Activated CD8-positive, alpha-beta memory T cell treated with anti-CD3 and anti-CD28 coated beads for 4 hours (primary cell): ENCODE measurements at regions not wholly inside any gene's neighbourhood (a gene's known extent, or its start where the extent isn't known, plus 50 kb on each side); places are given as distances from the start of the nearest gene placed in this dataset.
"Not testable (repeated sequence)": the region's sequence is repeated elsewhere in the genome, so short reads cannot be mapped to it uniquely, and the experiment has no call there.

Experiments used
- DNase-seq, 2 donors: peaks; one replicate each; pipeline ENCODE4 v3.0.0-alpha.2; 2020; ENCODE audit warnings: low read depth in 2 of 2

DNA sequence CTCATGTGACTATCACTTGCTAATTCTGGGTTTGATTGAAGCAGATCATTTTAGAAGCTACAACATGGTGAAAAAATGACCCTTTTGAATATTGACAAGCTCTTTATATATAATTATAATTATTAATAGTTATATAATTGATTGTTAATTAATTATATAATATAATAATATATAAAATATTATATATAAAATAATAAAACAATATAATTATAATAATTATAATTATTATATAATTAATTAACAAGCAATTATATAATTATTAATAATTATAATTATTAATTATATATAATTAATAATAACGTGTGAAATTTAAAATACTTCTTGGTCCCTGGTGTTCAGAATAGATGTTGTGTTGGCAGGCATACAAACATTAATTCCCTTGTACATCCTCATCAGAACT, 404.1 kb upstream of the CDH19 start:
- DNase-seq = no peak

DNA sequence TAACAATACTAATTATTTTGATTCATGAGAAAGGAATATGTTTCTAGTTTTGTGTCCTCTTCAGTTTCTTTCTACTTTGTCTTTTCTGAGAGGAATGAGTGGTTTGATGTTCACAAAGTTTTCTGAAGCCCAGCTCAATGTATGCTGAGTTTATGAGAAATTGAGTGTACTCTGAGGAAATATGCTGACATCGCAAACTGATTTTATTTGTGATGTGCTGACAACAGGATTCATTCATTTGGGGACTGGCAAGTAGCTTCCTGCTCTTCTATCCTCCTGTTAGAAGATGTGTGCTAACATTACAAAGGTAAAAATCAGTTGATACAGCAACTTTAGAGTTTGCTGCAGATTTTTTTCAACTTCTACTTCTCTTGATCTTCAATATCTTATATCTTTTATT, 403.2 kb upstream of the CDH19 start:
- no peak for DNase-seq

DNA sequence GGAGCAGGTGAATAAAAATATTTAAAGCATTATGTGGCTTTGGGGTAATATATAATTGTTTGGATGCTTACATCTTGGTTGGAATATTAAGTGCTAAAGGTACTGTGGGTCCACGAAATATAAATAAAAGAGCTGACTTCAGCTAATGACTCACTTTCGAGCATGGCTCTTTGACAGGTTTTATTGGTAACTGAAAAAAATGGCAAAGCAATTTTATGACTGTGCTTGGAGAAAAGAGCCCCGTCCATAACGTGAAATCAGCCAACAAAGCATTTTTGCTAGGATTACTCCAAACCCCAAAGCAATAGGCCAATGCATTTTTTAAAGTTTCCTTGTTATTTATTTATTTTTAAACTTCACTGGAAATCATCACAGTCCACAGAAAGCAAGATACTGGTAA, 397.2 kb upstream of the CDH19 start:
- no peak for DNase-seq

DNA sequence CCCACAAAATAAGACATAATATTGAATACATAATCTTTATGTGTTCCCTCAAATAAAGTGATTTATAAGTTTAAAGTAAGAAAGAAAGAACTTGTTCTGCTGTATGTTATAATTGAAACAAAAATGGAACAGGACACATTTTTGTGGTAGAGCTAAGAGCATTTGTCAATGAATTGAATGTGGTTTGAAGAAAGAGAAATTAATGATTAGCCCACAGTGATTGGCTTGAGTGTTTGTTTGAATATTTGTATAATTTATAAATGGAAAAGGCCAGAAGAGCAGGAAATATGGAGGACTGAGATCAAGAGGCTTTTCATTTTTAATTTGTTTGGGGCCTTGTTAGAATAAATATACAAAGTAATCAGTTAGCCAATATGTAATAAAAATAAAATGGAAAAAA, 395.1 kb upstream of the CDH19 start:
- no peak for DNase-seq

DNA sequence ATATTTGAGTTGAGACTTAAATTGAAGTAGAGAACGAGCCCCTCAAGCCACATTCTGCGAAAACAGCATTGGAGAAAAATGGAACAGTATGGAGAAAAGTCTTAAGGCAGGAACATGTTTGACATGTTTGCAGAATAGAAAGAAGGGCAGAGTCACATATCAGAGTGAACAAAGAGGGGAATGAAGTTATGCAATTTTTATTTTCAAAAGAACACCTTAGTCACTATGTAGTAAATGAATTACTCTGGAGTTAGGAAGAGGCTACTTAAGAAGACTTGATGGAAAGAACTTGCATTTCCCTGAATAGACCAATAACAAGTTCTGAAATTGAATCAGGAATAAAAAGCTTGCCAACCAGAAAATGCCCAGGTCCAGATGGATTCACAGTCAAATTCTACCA, 391.4 kb upstream of the CDH19 start:
- DNase-seq = no peak

DNA sequence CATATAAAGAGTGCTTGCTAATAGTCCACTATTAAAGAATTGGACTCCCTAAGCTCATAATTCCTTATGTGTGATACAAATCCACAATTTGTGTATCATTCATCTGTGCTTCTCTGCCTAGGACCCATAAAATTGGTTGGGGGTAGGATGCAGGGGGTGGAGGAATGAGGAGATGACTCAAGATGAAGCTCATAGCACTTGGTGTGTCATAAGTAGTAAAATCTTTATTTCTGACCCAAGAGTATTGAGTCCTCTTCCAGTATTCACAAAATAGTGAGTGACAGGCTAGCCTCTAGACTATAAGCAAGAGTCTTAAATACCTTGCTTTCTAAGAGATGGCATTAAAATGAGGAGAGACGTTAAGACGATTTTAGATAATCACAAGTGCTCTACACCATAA, 390.9 kb upstream of the CDH19 start:
- no peak for DNase-seq

DNA sequence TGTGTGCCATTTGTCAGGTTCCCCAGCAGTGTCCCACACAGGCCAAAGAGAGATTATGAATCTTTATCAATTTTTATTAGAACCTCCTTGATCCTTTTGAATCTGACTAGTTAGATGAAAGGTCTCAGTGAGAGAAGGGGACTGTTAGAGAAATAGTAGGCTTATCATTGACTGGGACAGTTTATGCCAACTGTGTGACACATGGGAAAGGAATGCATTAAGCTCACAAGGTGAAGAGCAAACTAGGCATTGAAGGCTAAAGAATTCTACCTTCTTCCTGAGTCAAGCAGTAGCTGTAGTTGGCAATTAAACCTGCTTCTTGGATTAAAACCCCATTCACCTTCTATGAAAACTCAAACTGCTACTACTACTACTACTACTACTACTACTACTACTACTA, 389.6 kb upstream of the CDH19 start:
- no peak for DNase-seq

DNA sequence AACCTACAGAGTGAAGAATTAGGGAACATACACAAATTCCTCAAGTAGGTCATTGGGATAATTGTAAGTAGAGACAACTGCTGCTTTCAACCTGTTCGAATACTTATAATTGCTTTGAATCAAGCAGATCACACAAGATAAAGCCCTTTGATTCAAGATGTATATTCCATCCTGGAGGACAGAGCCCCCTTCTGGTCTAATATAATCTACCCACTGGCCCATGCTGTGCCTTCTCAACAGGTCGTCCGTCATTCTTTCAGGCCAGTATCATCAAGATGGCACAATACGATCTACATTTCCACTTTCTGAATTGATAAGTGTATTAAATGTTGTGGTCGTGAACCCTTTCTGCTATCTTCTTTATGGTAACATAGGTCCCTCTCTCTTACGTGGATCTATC, 387.0 kb upstream of the CDH19 start:
- no peak for DNase-seq

DNA sequence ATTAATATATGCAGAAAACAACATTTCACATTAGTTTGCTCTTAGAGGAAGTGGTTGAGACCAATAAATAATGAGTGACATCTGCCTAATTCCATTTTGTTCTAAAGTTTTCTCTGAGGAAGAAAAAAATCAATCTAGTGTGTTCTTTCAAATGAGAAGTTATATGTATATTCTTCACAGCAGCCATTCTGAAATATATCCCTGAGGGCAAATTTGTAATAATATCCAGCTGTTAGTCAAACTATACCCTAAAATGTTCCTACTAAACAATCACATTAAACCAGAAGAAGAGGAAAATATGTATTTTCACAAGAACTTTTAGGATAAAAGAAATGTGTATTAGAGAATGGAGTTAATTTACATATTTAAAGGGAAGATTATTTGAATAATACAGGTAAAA, 375.1 kb upstream of the CDH19 start:
- no peak for DNase-seq

DNA sequence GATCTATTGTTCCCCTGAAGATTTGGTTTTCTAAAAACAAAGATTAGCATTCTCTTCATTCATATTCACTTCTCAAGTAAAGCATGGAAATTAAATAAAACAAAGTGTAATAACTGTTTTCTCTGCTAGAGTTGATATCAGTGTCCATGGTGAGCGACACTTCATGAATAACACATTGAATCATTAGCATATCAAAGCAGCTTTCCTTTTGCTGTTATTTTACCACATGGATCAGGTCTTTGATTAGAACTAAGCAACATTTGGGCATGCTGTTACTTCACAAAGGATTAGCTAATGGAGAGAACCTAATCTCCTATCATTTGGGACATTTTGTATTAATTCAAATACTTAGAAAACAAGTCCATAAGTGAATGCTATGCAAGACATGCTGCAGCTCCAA, 368.8 kb upstream of the CDH19 start:
- no peak for DNase-seq

DNA sequence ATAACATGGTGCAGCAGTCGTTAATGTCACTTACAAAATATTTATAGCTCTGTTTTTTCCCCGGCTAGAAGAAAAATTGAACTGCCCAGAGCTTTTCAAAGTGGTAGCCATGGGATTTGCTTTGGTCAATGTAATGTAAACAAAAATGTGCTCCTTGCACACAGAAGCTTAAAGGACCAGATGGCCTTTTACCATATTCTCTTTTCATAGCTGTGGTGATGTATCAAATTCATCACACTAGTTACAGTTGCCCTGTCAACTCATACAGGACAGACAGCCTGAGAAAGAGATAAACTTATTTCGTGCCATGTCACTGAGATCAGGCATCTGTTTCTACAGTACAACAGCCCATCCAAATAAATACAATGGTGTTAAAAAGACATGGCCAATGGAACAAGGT, 368.1 kb upstream of the CDH19 start:
- DNase-seq = no peak

DNA sequence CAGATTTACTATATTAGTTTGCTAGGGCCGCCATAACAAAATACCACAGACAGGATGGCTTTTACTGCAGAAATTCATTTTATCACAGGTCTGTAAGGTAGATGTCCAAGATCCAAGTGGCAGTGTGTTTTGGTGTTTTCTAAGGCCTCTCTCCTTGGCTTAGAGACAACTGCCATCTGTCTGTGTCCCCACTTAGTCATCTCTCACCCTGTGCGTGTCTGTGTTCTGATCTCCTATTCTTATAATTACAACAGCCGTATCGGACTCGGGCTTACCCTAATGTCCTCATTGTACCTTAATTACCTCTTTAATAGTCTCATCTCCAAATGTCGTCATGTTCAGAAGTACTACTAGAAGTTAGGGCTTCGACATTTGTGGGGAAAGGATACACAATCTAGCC, 362.3 kb upstream of the CDH19 start:
- DNase-seq = no peak

DNA sequence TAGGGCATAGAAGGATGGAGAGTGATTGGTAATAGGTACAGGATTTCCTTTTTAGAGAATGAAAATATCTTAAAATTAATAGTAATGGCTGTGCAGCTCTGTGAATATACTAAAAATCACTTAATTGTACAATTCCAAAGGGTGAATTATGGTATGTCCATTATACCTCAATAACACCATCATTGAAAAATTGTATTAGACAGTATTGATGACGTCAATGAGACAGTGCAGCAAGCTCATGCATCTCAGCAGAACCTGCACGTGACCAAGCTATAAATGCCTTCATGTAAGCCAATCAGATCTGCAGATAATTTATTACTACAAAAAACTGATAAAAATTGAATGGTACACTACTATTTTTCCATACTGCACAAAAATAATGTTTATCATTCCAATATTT, 354.4 kb upstream of the CDH19 start:
- no peak for DNase-seq

DNA sequence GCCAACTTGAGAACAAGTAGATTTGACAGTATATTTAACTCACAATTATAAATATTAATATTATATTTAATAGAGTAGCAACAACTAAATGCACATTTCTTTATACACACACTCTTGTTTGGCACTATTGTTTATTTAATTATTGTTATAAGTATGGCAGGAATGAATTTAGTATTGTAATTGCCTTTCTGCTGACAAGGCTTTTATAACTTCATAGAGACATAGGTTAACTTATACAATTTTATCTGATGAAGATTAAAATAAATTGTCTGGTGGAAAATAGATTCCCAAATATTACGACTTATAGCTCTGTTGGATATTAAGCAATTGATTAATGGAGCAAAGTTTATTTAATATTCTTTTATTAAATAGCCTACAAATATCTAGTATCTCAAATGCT, 347.9 kb upstream of the CDH19 start:
- no peak for DNase-seq

DNA sequence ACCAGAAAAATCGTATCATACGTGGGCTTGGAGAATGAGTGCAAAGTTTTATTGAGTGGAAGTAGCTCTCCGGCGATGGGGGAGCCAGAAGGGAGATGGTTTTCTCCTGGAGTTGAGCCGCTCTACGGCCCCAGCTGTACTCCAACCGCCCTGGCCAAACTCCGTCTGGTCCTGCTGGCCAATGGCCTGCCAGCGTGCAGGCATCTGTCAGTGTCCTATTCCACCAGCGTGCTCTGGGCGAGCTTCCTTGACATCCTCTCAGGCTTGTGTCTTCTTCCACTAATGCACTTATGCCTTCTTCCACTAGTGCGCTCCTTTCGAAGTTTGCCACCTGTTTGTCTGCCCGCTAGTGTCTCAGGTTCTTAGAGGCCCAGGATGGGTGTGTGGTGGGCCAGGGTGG, 345.5 kb upstream of the CDH19 start:
- no peak for DNase-seq

DNA sequence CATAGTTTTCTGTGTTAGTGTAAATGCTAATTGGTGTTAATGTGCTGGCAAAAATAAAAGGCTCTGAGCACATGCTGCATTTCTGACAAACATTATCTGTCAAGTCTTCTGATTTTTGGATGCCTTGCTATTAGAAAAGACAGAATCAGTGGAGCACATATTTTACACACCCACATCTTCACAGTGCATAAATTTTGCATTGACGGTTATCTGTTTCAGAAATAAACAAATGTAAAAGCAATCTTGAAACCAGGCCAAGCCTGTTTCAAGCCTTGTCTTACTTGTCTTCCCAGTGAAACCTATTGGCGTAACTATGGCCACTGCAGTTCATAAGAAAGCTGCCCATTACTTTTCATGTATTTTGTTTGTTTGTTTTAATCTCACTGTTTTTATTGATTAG, 333.7 kb upstream of the CDH19 start:
- DNase-seq = no peak

DNA sequence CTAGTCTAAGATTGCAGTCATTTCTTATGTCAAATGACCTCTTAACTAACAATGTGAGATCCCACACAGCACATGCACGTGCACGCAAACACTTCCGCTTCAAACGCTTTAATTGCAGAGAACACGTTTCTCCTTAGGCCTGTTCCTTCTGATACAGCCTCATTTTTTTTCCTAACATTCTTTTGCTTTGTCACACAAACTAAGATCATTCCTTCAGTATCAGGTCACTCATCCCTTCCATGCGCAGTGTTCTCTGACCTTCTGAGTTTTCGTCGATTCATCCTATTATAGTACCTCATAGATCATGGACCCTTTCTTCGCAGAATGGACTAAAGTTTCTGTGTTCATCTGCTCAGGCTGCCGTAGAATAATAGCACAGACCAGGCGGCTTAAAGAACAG, 327.1 kb upstream of the CDH19 start:
- DNase-seq = no peak

DNA sequence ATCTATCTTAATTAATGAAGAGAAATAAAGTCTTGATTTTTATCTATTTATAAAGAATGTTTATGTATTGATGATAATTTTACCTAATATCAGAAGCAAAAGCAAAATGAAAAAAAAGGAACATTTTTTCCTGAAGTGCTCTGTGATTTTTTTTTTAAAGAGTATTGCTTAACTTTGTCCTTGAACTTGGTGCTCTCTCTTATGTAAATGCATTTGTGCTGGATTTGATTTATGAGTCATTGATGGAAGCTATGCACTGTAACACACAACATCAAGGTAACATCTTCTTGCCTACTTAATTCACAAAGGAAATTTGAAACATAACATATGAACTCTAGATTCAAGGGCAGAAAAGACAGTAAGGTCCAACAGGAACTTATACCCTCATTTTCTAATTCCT, 312.9 kb upstream of the CDH19 start:
- DNase-seq = no peak

DNA sequence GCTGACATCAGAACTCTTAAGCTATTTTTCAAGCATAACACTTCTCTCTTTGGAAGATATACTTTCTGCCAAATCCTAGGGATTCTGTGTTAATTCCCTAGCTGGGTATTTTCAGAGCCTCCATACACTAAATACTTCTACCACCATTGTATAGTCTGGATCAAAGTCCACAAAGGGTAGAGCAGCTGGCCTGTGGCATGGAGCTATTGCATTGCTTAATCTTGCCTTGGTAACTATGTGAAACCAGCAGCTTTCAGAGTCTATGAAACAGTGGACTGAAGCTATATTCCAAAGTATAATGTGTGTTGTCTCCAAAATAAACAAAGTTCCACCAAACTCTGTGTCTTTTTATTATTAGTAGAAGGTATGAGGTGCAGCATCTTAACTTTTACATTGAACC, 296.9 kb upstream of the CDH19 start:
- DNase-seq = no peak

DNA sequence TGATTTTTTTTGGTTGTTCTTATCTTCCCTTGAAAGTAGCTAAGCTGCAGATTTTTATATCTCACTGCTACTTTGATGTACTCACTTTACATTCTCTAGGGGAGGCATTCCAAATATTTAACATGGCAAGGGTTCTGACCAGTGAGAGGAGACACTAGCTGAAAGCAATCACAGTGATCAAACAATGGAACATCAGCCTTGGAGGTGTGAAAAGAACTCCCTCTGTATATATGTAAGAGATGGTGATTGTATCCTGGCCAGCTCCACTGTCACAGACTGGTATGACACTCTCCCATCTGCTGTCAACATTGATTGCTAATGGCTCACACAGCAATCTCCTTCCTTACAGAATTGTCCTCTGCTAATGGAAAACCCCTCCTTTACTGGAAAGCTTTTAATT, 291.7 kb upstream of the CDH19 start:
- no peak for DNase-seq

DNA sequence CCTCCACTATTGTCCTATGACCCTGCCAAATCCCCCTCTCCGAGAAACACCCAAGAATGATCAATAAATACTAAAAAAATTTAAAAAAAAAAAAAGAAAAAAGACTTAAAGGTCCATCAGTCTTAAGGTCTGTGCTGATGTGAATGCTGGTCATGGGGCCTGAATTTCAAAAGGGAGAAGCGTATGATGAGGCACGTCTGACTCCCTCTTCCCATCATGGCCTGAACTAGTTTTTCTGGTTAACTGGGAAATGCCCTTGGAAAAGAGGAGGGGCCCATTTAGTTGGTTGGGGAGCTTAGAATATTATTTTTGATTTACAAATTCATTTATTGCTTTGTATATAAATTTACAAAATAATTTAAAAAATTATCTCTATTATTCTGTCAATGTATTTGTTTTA, 291.0 kb upstream of the CDH19 start:
- no peak for DNase-seq

DNA sequence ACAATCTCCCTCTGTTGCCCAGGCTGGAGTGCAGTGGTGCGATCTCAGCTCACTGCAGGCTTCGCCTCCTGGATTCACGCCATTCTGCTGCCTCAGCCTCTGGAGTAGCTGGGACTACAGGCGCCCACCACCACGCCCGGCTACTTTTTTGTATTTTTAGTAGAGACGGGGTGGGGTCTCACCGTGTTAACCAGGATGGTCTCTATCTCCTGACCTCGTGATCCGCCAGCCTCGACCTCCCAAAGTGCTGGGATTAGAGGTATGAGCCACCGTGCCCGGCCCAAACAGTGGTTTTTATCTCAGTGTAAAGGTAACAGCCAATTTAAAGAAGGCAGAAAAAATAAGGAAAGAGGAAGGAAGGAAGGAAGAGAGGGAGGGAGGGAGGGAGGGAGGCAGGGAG, 288.5 kb upstream of the CDH19 start:
- DNase-seq = not testable (repeated sequence)

DNA sequence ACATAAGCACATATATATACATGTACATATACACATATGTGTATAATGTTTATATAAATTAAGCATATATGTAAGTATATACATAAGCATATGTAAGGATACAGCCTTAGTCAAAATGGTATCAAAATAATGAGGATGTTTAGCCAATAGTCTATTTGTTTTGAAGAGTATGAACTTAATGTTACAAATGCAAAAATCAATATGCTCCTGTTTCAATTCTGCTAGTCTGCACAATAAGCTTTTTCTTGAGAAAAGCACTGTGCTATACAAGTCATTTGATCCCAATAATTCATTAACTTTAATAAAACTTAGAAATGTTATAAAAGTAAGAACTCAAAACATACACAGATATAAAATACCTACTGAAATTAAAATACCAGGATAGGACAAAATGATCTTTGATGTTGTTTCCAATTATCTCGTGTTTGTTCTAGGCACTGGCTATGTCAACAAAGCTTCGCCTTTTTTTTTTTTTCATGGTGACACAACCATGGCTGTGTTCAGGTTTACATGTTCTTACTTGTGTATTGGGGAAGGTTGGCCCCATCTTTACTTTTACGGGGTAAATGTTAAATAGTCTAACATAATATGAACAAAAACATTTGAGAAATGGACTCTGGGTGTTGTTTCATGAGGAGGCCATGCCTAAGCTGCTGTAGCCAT, 271.1 kb upstream of the CDH19 start:
- no peak for DNase-seq

DNA sequence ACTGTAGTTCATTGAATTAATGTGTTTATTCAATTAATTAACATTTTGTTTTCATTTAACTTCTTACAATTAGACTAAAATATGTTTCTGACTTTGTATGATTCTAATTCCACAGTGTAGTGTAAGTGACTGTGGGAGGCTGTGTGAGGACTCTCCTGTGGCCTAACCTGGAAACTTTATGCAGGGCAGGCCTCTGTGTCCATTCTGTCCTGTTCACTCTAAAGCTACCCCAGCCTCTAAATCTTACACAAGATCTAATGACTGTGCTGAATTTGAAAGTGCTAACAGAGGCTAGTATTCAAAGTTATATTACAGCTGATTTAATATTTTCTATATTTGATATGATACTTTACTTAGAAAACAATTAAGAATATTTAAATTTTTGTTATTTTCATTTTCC, 270.5 kb upstream of the CDH19 start:
- DNase-seq = no peak

DNA sequence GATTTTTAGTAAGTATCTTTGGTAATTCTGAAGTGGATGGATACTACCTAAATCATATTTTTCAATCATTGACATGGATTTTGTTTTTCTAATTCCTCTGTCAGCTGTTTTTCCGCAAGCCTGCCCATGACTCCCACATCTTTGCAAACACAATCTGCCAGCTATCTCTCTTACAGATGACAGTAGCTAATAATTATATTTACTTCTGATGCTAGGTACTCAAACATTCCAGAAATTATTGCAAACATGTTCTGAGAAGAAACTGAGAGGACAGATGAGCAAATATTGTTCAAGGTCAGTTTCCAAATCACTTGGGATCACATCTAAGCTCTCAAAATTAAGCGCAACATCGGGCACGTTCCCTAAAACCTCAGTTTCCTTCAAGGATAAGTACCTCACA, 270.0 kb upstream of the CDH19 start:
- DNase-seq = no peak
